Fibroblast of lung (primary cell): ENCODE measurements at regions not wholly inside any gene's neighbourhood (a gene's known extent, or its start where the extent isn't known, plus 50 kb on each side); places are given as distances from the start of the nearest gene placed in this dataset.
"Not testable (repeated sequence)": the region's sequence is repeated elsewhere in the genome, so short reads cannot be mapped to it uniquely, and the experiment has no call there.

Experiments
- DNase-seq, 2 donors: peaks; one replicate each; pipeline versions ENCODE4 v3.0.0 to v3.0.0-alpha.2; 2010; ENCODE audit warnings: low read depth in 2 of 2
- H2AFZ ChIP-seq: 2 replicates; pipeline ENCODE4 v1.5.1; 2012; ENCODE audit warnings: low read length, control low read depth, inconsistent platforms
- H3K27ac ChIP-seq: 2 replicates; pipeline ENCODE4 v1.5.1; 2011; ENCODE audit warnings: low read length, control low read depth; ENCODE audit not compliant: insufficient read depth
- H3K27me3 ChIP-seq: 2 replicates; pipeline ENCODE4 v1.5.1; 2011; ENCODE audit warnings: mild to moderate bottlenecking, low read length; ENCODE audit not compliant: control insufficient read depth, insufficient read depth
- H3K36me3 ChIP-seq: 2 replicates; pipeline ENCODE4 v1.5.1; 2011; ENCODE audit warnings: low read length; ENCODE audit not compliant: control insufficient read depth, insufficient read depth
- H3K4me1 ChIP-seq: 2 replicates; pipeline ENCODE4 v1.5.1; 2011; ENCODE audit warnings: low read length; ENCODE audit not compliant: control insufficient read depth, insufficient read depth; ENCODE audit errors: extremely low read depth
- H3K4me2 ChIP-seq: 2 replicates; pipeline ENCODE4 v1.5.1; 2011; ENCODE audit warnings: low read length, control low read depth; ENCODE audit not compliant: insufficient read depth; ENCODE audit errors: extremely low read depth
- H3K4me3 ChIP-seq, 4 experiments: fragments of 200-600 bp in 1 of 4; sonication (generic) in 1 of 4; replicated peaks in 1 of 4; 2 replicates each; pipeline ENCODE4 v1.5.1; 2011 to 2016; ENCODE audit warnings: low read length in 4 of 4, low read depth in 3 of 4, mild to moderate bottlenecking in 3 of 4, control low read depth in 2 of 4, inconsistent platforms in 1 of 4, mixed read lengths in 1 of 4; ENCODE audit not compliant: insufficient read depth in 1 of 4; ENCODE audit errors: control extremely low read depth in 1 of 4
- H3K79me2 ChIP-seq: 2 replicates; pipeline ENCODE4 v1.5.1; 2012; ENCODE audit warnings: mild to moderate bottlenecking, low read length, inconsistent platforms; ENCODE audit not compliant: control insufficient read depth, insufficient read depth
- H3K9ac ChIP-seq: 2 replicates; pipeline ENCODE4 v1.5.1; 2011; ENCODE audit warnings: mild to moderate bottlenecking, low read length, control low read depth; ENCODE audit not compliant: insufficient read depth
- H3K9me3 ChIP-seq: 2 replicates; pipeline ENCODE4 v1.5.1; 2012; ENCODE audit warnings: low read depth, low read length; ENCODE audit not compliant: control insufficient read depth, insufficient read depth
- H4K20me1 ChIP-seq: 2 replicates; pipeline ENCODE4 v1.5.1; 2011; ENCODE audit warnings: low read length; ENCODE audit not compliant: control insufficient read depth, insufficient read depth; ENCODE audit errors: extremely low read depth
- CTCF ChIP-seq, 2 donors: IDR thresholded peaks in 1 of 2; conservative IDR thresholded peaks in 1 of 2; 1 replicate in 1 of 2; 2 replicates in 1 of 2; pipeline ENCODE4 v1.5.1; 2011 to 2012; ENCODE audit warnings: low read length in 2 of 2, control low read depth in 1 of 2, inconsistent platforms in 1 of 2, low read depth in 1 of 2, mild to moderate bottlenecking in 1 of 2
- EZH2 ChIP-seq: IDR thresholded peaks from 2 replicates; pipeline ENCODE4 v1.5.1; 2012; ENCODE audit warnings: low read length, control low read depth, mild to moderate bottlenecking; ENCODE audit errors: missing control alignments

- DNase-seq, result no peak
- Histone ChIP-seq H3K27me3 (no peaks in the 10 kb centered on the region), H3K9ac (no peak overlapping the region), H3K4me3 (no peak overlapping the region), H3K79me2 (no peaks in the 10 kb centered on the region), H3K4me2 (no peak overlapping the region), H3K27ac (no peak overlapping the region), H4K20me1 (no peaks in the 10 kb centered on the region), H3K4me1 (no peaks in the 10 kb centered on the region), H2AFZ (no peak overlapping the region), H3K36me3 (no peaks in the 10 kb centered on the region), H3K9me3 (no peaks in the 10 kb centered on the region)
- TF ChIP-seq CTCF (conservative IDR thresholded peaks at IDR 0.05 in 1 of 2, IDR thresholded peaks at IDR 0.05 in 1 of 2; ENCODE audit: low read depth in 1 of 2, low read length in 2 of 2), result no peak
- no peak for TF ChIP-seq EZH2
These were observed 392.3 kb upstream of the GRM7 start for GRCh38 chr3:6468589-6468988.

GRCh38 chr3:6471744-6472143, 389.2 kb upstream of the GRM7 start:
- no peak overlapping the region for H3K4me3 ChIP-seq
- no peaks in the 10 kb centered on the region for H3K79me2 ChIP-seq
- TF ChIP-seq CTCF (conservative IDR thresholded peaks at IDR 0.05 in 1 of 2, IDR thresholded peaks at IDR 0.05 in 1 of 2; ENCODE audit: low read depth in 1 of 2, low read length in 2 of 2) (no peak), EZH2 (no peak)
- H3K4me2 ChIP-seq, result no peak overlapping the region
- H4K20me1 ChIP-seq, result no peaks in the 10 kb centered on the region
- no peaks in the 10 kb centered on the region for H3K4me1 ChIP-seq
- H3K27me3 ChIP-seq, result no peaks in the 10 kb centered on the region
- no peak overlapping the region for H3K27ac ChIP-seq
- H3K36me3 ChIP-seq, result no peaks in the 10 kb centered on the region
- DNase-seq, result no peak
- H3K9me3 ChIP-seq, result no peaks in the 10 kb centered on the region
- no peak overlapping the region for H3K9ac ChIP-seq
- H2AFZ ChIP-seq, result no peak overlapping the region

- not testable (repeated sequence) for H4K20me1 ChIP-seq, H3K4me1 ChIP-seq, H3K36me3 ChIP-seq, H3K27me3 ChIP-seq, H2AFZ ChIP-seq, H3K27ac ChIP-seq, DNase-seq, H3K9me3 ChIP-seq, H3K9ac ChIP-seq, H3K4me2 ChIP-seq, H3K4me3 ChIP-seq, H3K79me2 ChIP-seq
These were observed 370.2 kb upstream of the GRM7 start for GRCh38 chr3:6490487-6491327.
